ENCODE measurements at regions not wholly inside any gene's neighbourhood (a gene's known extent, or its start where the extent isn't known, plus 50 kb on each side); places are given as distances from the start of the nearest gene placed in this dataset.
"Not testable (repeated sequence)": the region's sequence is repeated elsewhere in the genome, so short reads cannot be mapped to it uniquely, and the experiment has no call there.

DNA sequence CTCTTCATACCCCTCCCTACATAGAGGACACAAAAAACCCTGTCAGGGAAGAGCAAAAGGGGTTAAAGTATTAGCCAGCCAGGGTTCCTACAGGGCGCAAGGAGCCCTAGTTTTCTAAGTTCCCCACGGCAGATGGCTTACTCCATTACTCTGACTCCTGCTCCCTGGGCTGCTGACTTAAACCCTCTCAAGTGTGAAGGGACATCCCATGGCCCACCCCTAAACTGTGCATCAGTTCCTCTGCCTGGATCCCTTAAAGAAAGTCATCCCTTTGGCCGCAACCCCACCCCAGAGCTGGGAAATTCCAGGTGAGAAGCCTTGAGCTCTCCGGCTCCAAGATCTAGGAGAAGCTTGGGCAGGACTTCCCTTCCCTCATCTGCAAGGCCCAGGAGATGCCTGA lies 236.0 kb downstream of the TOMM20 start:
- no peak for DNase-seq (ENCODE audit: low read depth)
- H3K4me3 ChIP-seq (ENCODE audit: low read length): no peak overlapping the region
- TF ChIP-seq, protein P1, sequence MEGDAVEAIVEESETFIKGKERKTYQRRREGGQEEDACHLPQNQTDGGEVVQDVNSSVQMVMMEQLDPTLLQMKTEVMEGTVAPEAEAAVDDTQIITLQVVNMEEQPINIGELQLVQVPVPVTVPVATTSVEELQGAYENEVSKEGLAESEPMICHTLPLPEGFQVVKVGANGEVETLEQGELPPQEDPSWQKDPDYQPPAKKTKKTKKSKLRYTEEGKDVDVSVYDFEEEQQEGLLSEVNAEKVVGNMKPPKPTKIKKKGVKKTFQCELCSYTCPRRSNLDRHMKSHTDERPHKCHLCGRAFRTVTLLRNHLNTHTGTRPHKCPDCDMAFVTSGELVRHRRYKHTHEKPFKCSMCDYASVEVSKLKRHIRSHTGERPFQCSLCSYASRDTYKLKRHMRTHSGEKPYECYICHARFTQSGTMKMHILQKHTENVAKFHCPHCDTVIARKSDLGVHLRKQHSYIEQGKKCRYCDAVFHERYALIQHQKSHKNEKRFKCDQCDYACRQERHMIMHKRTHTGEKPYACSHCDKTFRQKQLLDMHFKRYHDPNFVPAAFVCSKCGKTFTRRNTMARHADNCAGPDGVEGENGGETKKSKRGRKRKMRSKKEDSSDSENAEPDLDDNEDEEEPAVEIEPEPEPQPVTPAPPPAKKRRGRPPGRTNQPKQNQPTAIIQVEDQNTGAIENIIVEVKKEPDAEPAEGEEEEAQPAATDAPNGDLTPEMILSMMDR (conservative IDR thresholded peaks at IDR 0.05; ENCODE audit: low read length): no peak

DNA sequence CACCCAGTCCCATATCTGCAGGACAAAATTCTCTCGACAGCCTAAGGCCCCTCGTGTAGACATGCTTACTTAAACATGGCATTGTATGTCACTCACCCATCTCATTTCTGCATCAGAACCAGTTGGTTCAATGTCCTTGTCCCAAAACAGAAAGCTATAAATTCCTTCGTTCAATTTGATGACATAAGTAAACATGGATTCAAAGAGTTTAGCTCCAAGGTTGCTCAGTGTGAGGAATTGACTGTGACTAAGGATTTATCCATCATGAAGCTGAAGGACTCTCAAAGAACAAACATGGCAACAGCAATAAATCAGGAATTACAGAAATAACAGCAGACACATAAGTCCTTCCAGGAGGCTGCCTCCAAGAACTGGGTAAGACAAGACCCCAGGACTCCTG lies 237.2 kb downstream of the TOMM20 start:
- no peak for DNase-seq (ENCODE audit: low read depth)
- H3K4me3 ChIP-seq (ENCODE audit: low read length): no peak overlapping the region
- TF ChIP-seq, protein P1 (conservative IDR thresholded peaks at IDR 0.05; ENCODE audit: low read length): no peak

DNA sequence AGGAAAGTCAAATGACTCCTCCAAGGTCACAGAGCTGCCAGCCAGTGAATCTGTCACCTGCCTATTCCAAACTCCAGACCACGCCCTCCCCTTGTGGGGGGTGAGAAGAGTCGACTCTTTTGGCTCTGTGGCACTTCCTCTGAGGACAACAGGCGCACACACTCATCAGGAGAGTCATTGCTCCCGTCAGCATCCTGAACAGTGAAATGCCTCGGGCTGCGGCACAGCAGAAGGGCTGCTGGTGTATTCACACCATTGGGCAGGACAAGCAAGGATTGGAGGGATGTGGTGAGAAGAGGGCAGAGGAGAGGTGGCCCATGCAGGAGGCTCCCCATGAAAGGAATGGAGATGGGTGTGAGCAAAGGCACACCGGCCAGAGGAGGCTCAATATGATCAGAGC lies 239.0 kb downstream of the TOMM20 start:
- no peak for DNase-seq (ENCODE audit: low read depth)
- TF ChIP-seq, protein P1 (conservative IDR thresholded peaks at IDR 0.05; ENCODE audit: low read length): no peak
- no peak overlapping the region for H3K4me3 ChIP-seq (ENCODE audit: low read length)

DNA sequence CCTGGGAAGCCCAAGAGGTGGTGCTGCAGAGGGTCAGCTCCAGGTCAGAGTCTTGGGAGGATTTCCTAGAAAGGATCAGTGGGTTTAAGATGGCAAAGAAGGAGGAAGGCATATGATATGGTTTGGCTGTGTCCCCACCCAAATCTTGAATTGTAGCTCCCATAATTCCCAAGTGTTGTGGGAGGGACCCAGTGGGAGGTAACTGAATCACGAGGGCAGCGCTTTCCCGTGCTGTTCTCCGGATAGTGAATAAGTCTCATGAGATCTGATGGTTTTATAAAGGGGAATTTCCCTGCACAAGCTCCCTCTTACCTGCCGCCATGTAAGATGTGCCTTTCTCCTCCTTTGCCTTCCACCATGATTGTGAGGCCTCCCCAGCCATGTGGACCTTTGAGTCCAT lies 240.4 kb downstream of the TOMM20 start:
- DNase-seq (ENCODE audit: low read depth); H3K4me3 ChIP-seq (ENCODE audit: low read length): not testable (repeated sequence)

DNA sequence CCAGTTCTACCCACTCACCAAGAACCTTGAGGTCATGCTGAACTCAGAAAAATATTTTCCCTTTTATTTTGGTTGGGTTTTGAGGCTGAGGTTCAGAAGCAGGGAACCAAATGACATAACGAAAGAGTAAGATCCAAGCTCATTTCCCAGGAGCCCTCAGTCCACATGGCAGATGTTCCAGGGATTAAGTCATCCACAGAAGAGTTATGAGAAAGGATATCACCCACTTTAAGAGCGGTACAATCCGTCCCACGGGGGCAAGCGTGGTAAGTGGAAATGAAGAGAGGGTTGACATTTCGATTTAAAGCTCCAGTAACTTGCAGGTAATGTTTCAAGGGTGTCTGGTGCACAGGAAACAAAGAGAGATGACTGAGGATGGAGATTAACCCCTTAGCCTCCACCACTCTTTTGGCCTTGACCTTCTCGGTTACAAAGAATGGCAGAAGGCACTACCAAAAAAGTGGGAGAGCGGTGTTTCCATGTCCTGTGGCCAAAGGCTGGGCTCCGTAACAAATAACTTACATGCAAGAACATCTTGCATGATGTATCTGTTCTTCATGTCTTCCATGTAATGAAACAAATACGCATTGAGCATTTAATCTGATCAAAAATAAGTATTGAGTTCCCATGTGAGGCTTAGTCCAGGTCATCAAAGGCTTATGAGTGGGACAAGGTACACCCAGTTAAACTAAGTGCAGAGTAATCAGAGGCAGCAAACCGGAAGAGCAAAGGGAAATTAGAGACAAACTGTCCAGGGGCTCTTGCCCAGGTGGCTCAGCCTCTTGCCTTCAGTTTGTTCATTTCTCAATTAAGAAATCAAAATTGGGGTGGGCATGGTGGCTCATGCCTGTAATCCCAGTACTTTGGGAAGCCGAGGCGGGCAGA lies 241.4 kb downstream of the TOMM20 start:
- peak; percentile 72 for DNase-seq (ENCODE audit: low read depth)
- TF ChIP-seq, protein P1 (conservative IDR thresholded peaks at IDR 0.05; ENCODE audit: low read length): no peak
- no peak overlapping the region for H3K4me3 ChIP-seq (ENCODE audit: low read length)

DNA sequence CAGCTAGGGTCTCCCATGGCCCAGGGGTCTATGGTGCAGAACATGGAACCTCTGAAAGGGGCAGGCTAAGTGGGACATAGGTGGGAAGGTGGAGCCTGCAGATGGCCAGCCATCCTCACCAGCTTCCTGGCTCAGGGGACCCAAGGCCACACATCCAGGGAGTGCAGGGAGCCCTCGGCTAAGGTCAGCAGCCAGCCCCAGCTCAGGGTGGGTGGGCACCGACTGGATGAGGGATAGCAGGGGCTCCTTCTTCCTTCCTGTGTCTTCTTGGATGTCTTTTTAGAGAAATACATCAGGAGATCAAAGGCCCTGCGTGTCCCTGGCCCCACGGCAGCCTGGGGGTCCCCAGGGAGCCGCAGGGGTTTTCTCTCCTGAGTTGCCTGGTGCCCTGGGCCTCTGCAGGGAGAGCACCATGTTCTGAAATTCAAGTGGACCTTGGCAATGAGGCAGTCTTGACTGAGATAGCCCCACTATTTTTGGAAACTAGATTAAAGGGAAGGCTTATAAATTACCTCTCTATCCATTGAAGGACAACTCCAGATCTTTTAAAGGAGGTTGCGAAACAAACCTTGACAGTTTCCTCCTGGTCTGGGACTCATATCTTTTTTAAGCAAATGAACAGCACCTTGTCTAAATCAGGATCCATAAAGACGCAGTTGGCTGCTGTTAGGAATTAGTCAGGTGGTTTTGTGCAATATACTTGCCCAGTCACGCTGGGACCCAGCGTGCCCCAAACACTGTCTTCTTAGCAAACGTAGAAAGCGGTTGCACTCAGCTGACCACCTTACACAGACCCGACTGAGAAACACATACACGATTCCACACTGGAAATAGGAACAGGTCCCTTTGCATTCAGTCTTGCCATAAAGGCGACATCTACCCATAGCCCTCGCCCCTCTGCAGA lies 242.3 kb downstream of the TOMM20 start:
- DNase-seq (ENCODE audit: low read depth): peak; percentile 43
- TF ChIP-seq, protein P1 (conservative IDR thresholded peaks at IDR 0.05; ENCODE audit: low read length): no peak
- no peak overlapping the region for H3K4me3 ChIP-seq (ENCODE audit: low read length)

DNA sequence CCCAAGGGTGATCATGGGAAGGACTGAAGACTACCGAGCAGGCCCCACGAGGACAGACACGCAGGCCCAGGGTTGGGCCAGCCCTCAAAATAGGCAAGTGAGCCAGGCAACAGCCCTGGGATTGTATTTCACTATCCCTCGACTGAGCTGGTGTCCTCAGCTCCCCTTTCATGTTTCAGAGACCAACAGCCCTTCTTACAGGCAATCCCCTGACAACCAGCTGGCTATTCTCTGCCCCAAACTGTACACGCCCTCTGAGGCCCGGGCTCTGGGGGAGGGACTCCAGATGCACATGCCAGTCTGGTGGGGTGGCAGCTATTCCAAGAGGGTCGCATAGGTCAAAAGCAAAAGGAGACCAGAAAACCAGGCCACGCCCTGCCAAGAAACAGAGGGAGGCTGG lies 243.0 kb downstream of the TOMM20 start:
- TF ChIP-seq, protein P1 (conservative IDR thresholded peaks at IDR 0.05; ENCODE audit: low read length): no peak
- H3K4me3 ChIP-seq (ENCODE audit: low read length): no peak overlapping the region
- DNase-seq (ENCODE audit: low read depth): no peak
